ENCODE measurements at regions not wholly inside any gene's neighbourhood (a gene's known extent, or its start where the extent isn't known, plus 50 kb on each side); places are given as distances from the start of the nearest gene placed in this dataset.

DNA sequence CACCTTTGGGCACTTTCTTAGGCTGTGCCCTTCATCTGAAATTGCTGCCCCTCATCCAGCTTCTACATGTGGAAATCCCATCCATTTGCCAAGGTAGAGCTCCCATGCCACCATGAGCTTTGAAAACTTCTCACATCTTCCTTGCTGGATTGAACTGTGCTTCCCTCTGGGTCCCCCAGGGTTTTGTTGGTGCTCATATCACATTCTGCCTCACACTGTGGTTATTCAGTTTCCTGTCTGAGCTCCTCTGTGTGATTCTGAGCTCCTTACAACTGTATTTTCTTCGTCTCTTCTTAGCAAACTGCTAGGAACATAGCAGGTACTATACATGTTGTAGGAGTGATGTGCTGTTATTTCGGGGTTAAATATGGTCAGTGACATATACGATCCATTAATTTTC, 74.9 kb upstream of the KL start:
- Histone ChIP-seq H3K79me2 (ENCODE audit: insufficient read depth, low read length) (no peaks in the 10 kb centered on the region), H3K9ac (ENCODE audit: insufficient read depth, low read depth, low read length) (no peak overlapping the region), H3K27me3 (ENCODE audit: control insufficient read depth in 1 of 2, insufficient read depth in 2 of 2, low read length in 2 of 2) (0 out of 5 replicates have a peak, but pooled peaks cover 0 to 1% of the 10 kb centered on the region in 2 experiments), H3K4me1 (ENCODE audit: insufficient read depth, low read length) (no peaks in the 10 kb centered on the region), H3K36me3 (replicated peaks in 1 of 2; ENCODE audit: control insufficient read depth in 1 of 2, insufficient read depth in 2 of 2, low read length in 2 of 2) (no peaks in the 10 kb centered on the region), H4K20me1 (ENCODE audit: insufficient read depth, low read length) (no peaks in the 10 kb centered on the region), H3K9me3 (ENCODE audit: low read length) (no peaks in the 10 kb centered on the region; the same call in 1 of the 2 replicates), H3K4me3 (replicated peaks in 1 of 3; ENCODE audit: insufficient read depth in 1 of 3, low read depth in 2 of 3, low read length in 3 of 3) (no peak overlapping the region), H3K4me2 (ENCODE audit: low read depth, low read length) (no peak overlapping the region), H2AFZ (ENCODE audit: low read length) (no peak overlapping the region), H3K27ac (ENCODE audit: extremely low read length, insufficient read depth, low read length) (no peak overlapping the region)
- ChIA-PET POLR2A (no interaction called here), CTCF (ENCODE audit: low intra/inter-chr PET ratio, low total read pairs) (no interaction called here)
- in situ Hi-C loops (cut with HindIII; ENCODE audit: extremely low pct_ligation_motif_present, low pct_unique_long_range_greater_than_20kb) = no loop called here
- intact Hi-C loops (cut with micrococcal nuclease; ENCODE audit: unreplicated experiment) = no loop called here
- ATAC-seq = no peak
- BruUV-seq (replicated peaks) = no TSS peak
- WGBS (ENCODE audit: low lambda C conversion rate) = 25% methylated on average over 3 of the region's 3 CpGs
- no peak for FAIRE-seq
- no peak for DNase-seq (ENCODE audit: low spot score)
- no peak for TF ChIP-seq ZNF232 (CRISPR knock-in tag; IDR thresholded peaks at IDR 0.05; ENCODE audit: borderline replicate concordance)
- no peak for TF ChIP-seq MAFF (IDR thresholded peaks at IDR 0.05; ENCODE audit: low read depth, low read length)
- TF ChIP-seq, protein P1, sequence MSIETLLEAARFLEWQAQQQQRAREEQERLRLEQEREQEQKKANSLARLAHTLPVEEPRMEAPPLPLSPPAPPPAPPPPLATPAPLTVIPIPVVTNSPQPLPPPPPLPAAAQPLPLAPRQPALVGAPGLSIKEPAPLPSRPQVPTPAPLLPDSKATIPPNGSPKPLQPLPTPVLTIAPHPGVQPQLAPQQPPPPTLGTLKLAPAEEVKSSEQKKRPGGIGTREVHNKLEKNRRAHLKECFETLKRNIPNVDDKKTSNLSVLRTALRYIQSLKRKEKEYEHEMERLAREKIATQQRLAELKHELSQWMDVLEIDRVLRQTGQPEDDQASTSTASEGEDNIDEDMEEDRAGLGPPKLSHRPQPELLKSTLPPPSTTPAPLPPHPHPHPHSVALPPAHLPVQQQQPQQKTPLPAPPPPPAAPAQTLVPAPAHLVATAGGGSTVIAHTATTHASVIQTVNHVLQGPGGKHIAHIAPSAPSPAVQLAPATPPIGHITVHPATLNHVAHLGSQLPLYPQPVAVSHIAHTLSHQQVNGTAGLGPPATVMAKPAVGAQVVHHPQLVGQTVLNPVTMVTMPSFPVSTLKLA (IDR thresholded peaks at IDR 0.05) = no peak
- TF ChIP-seq EP300 (IDR thresholded peaks at IDR 0.05; ENCODE audit: low read depth in 2 of 2, low read length in 2 of 2) = no peak
- no peak for TF ChIP-seq EP300 (CRISPR knock-in tag; IDR thresholded peaks at IDR 0.05; ENCODE audit: borderline replicate concordance)
- no peak for TF ChIP-seq ZFP82 (CRISPR knock-in tag; IDR thresholded peaks at IDR 0.05; ENCODE audit: borderline replicate concordance)
- TF ChIP-seq, protein P2, sequence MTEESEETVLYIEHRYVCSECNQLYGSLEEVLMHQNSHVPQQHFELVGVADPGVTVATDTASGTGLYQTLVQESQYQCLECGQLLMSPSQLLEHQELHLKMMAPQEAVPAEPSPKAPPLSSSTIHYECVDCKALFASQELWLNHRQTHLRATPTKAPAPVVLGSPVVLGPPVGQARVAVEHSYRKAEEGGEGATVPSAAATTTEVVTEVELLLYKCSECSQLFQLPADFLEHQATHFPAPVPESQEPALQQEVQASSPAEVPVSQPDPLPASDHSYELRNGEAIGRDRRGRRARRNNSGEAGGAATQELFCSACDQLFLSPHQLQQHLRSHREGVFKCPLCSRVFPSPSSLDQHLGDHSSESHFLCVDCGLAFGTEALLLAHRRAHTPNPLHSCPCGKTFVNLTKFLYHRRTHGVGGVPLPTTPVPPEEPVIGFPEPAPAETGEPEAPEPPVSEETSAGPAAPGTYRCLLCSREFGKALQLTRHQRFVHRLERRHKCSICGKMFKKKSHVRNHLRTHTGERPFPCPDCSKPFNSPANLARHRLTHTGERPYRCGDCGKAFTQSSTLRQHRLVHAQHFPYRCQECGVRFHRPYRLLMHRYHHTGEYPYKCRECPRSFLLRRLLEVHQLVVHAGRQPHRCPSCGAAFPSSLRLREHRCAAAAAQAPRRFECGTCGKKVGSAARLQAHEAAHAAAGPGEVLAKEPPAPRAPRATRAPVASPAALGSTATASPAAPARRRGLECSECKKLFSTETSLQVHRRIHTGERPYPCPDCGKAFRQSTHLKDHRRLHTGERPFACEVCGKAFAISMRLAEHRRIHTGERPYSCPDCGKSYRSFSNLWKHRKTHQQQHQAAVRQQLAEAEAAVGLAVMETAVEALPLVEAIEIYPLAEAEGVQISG (CRISPR knock-in tag; IDR thresholded peaks at IDR 0.05) = no peak
- TF ChIP-seq TCF7L2 (IDR thresholded peaks at IDR 0.05; ENCODE audit: low read depth, low read length) = no peak
- no peak for TF ChIP-seq MEIS1 (CRISPR knock-in tag; IDR thresholded peaks at IDR 0.05; ENCODE audit: borderline replicate concordance)
- TF ChIP-seq ZNF569 (CRISPR knock-in tag; IDR thresholded peaks at IDR 0.05; ENCODE audit: borderline replicate concordance) = no peak
- TF ChIP-seq, protein P3, sequence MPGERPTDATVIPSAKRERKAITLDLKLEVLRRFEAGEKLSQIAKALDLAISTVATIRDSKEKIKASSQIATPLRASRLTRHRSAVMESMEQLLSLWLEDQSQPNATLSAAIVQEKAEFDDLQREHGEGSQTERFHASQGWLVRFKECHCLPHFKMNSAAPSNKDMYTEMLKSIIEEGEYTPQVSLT (CRISPR knock-in tag; IDR thresholded peaks at IDR 0.05; ENCODE audit: borderline replicate concordance, low read depth) = no peak
- TF ChIP-seq ESRRA (CRISPR knock-in tag; IDR thresholded peaks at IDR 0.05; ENCODE audit: low read depth) = no peak
- TF ChIP-seq SRF (IDR thresholded peaks at IDR 0.05; ENCODE audit: low read depth, low read length) = no peak
- no peak for TF ChIP-seq XBP1 (CRISPR knock-in tag; IDR thresholded peaks at IDR 0.05)
- TF ChIP-seq, protein P4, sequence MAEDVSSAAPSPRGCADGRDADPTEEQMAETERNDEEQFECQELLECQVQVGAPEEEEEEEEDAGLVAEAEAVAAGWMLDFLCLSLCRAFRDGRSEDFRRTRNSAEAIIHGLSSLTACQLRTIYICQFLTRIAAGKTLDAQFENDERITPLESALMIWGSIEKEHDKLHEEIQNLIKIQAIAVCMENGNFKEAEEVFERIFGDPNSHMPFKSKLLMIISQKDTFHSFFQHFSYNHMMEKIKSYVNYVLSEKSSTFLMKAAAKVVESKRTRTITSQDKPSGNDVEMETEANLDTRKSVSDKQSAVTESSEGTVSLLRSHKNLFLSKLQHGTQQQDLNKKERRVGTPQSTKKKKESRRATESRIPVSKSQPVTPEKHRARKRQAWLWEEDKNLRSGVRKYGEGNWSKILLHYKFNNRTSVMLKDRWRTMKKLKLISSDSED (CRISPR knock-in tag; IDR thresholded peaks at IDR 0.05) = no peak
- TF ChIP-seq U2AF1 (optimal IDR thresholded peaks at IDR 0.05; ENCODE audit: low read depth, low read length) = no peak
- TF ChIP-seq NR2F6 (IDR thresholded peaks at IDR 0.05) = no peak
- no peak for TF ChIP-seq NR2F6 (CRISPR knock-in tag; IDR thresholded peaks at IDR 0.05)
- TF ChIP-seq, protein P5, sequence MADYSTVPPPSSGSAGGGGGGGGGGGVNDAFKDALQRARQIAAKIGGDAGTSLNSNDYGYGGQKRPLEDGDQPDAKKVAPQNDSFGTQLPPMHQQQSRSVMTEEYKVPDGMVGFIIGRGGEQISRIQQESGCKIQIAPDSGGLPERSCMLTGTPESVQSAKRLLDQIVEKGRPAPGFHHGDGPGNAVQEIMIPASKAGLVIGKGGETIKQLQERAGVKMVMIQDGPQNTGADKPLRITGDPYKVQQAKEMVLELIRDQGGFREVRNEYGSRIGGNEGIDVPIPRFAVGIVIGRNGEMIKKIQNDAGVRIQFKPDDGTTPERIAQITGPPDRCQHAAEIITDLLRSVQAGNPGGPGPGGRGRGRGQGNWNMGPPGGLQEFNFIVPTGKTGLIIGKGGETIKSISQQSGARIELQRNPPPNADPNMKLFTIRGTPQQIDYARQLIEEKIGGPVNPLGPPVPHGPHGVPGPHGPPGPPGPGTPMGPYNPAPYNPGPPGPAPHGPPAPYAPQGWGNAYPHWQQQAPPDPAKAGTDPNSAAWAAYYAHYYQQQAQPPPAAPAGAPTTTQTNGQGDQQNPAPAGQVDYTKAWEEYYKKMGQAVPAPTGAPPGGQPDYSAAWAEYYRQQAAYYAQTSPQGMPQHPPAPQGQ (CRISPR knock-in tag; IDR thresholded peaks at IDR 0.05; ENCODE audit: borderline replicate concordance) = no peak

Data from HepG2 (cell line).